Activated CD4-positive, alpha-beta T cell treated with anti-CD3 and anti-CD28 coated beads, Interleukin-2, amount 10 ng/mL, durations not matched to agents 24 days and 14 days (primary cell): ENCODE measurements at regions not wholly inside any gene's neighbourhood (a gene's known extent, or its start where the extent isn't known, plus 50 kb on each side); places are given as distances from the start of the nearest gene placed in this dataset.

Experiments
- DNase-seq: peaks from one replicate; pipeline ENCODE4 v3.0.0; 2022
- H3K27ac Mint-ChIP-seq: one replicate; pipeline ENCODE4 v1.8.0; 2022; ENCODE audit warnings: mild to moderate bottlenecking, mixed read lengths
- H3K27me3 Mint-ChIP-seq: one replicate; pipeline ENCODE4 v1.8.0; 2022; ENCODE audit warnings: mixed read lengths
- H3K36me3 Mint-ChIP-seq: one replicate; pipeline ENCODE4 v1.8.0; 2022; ENCODE audit warnings: low read depth, mild to moderate bottlenecking, mixed read lengths
- H3K4me1 Mint-ChIP-seq: one replicate; pipeline ENCODE4 v1.8.0; 2021; ENCODE audit warnings: mixed read lengths
- H3K4me3 Mint-ChIP-seq: one replicate; pipeline ENCODE4 v1.8.0; 2022; ENCODE audit warnings: mild to moderate bottlenecking, moderate library complexity, mixed read lengths
- H3K9me3 Mint-ChIP-seq: one replicate; pipeline ENCODE4 v1.8.0; 2021; ENCODE audit warnings: mixed read lengths
- intact Hi-C: fragments of 100-400 bp; cut with micrococcal nuclease; formaldehyde crosslinking; loops from one replicate; pipeline ENCODE4 v1.15.1; 2023

DNA sequence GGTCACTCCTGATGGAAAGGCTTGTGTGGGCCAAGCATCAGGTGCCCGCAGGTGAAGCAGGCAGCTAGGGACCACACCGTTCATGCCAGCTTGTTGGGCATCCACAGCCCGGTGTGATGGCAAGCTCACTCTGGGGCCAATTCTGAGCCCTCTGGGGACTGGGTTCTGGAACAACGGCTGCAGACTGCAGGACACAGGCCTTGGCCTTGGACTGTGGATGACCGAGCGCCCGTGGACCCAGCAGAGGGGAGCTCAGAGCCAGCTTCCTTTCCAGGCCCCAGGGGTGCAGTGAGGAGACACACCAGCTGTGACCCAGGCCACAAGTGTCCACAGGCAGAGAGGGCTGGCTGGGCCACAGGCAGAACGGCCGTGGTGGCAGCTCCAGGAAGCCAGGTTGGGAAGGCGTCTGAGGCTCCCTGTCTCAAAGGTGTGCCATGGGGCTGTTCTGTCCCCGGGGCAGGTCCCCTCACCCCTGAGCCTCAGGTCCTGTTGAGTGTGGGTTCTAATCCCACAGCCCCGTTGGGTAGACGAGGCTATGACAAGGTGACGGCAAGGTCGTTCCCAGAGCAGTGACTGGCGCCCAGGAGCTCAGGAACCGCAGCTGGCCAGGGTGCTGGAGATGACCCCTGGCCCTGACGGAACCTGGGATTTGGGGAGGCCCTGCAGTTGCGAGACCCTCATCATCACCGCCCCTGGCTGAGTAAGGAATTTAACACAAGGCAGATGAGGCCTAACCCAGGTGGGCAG, 1079.4 kb downstream of the BRD1 start:
- Mint-ChIP-seq H3K9me3 (no peaks in the 10 kb centered on the region), H3K4me1 (no peaks in the 10 kb centered on the region), H3K27me3 (no peaks in the 10 kb centered on the region), H3K4me3 (no peak overlapping the region), H3K36me3 (no peaks in the 10 kb centered on the region), H3K27ac (no peak overlapping the region)
- no peak for DNase-seq
- intact Hi-C loops = no loop called here

DNA sequence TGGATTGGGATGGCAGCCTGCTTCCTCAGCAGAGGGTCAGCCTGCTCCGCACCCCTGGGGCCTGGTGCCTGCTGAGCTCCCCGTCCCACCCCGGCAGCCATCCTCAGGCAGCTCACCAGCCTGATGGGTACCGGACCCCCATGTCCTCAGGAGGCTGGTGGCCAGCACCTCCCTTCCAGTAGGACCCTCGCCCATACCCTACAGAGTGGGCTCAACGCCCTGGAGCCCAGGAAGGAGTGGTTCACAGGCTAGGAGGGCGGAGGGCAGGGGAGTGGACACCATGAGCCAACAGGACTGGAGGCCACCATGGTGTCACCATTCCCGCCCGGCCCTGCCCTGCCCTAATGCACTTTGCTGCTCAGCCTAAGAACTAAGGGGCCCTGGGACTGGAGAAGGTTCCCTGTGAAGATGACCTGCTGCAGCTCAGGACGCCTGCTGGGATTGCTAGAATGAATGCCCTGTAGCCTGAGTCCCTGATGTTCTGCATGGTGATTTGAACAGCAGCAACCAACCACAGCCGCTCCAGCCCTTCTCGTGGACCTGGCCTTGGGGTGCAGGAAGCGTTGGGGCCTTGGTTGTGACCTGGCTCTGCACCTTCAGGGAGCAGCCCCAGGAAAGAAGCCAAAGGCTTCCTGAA, 1080.8 kb downstream of the BRD1 start:
- intact Hi-C loops = no loop called here
- Mint-ChIP-seq H3K4me3 (no peak overlapping the region), H3K4me1 (no peaks in the 10 kb centered on the region), H3K36me3 (no peaks in the 10 kb centered on the region), H3K9me3 (no peaks in the 10 kb centered on the region), H3K27me3 (no peaks in the 10 kb centered on the region), H3K27ac (no peak overlapping the region)
- DNase-seq = no peak

DNA sequence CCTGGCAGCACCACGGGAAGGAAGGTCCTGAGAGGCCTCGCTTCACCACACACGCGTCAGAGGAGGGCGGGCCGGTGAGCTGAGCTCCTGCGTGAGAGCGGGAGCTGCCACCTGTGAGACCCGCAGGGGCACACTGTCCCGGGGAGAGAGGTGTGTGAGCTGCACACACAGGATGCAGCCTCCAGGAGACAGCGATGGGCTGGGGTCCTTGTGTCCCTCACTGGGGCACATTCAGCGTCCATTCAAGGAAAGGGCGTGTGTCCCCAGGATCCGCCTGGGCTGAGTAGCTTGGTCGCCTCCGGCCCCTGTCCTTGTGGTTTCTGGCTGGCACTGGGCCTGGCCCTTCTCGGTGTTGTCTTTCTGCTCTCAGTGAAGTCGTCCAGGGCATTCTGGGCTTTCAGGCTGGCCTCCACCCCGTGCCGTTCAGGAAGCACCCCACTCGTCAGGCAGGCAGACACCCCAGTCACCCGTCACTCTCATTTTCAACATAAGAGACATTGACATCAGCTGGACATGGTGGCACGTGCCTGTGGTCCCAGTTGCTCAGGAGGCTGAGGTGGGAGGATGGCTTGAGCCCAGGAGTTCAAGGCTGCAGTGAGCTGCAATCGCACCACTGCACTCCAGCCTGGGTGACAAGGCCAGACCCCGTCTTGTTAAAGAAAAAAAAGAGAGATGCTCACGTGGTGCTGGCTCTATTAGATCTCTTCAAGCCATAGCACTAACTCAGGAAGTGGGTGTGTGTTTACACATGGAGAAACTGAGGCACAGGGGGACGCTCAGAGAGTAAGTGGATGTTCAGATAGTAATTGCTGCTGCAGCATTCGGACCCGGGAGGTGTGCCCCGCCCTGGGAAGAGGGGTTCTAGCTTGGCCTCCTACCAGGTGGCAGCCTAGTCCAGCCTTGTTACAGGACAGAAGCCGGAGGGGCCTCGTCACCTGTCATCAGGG, 1081.6 kb downstream of the BRD1 start:
- no peak for DNase-seq
- intact Hi-C loops = no loop called here
- no peak overlapping the region for H3K27ac Mint-ChIP-seq
- no peaks in the 10 kb centered on the region for H3K36me3 Mint-ChIP-seq
- H3K9me3 Mint-ChIP-seq = no peaks in the 10 kb centered on the region
- no peak overlapping the region for H3K4me3 Mint-ChIP-seq
- no peaks in the 10 kb centered on the region for H3K27me3 Mint-ChIP-seq
- no peaks in the 10 kb centered on the region for H3K4me1 Mint-ChIP-seq

DNA sequence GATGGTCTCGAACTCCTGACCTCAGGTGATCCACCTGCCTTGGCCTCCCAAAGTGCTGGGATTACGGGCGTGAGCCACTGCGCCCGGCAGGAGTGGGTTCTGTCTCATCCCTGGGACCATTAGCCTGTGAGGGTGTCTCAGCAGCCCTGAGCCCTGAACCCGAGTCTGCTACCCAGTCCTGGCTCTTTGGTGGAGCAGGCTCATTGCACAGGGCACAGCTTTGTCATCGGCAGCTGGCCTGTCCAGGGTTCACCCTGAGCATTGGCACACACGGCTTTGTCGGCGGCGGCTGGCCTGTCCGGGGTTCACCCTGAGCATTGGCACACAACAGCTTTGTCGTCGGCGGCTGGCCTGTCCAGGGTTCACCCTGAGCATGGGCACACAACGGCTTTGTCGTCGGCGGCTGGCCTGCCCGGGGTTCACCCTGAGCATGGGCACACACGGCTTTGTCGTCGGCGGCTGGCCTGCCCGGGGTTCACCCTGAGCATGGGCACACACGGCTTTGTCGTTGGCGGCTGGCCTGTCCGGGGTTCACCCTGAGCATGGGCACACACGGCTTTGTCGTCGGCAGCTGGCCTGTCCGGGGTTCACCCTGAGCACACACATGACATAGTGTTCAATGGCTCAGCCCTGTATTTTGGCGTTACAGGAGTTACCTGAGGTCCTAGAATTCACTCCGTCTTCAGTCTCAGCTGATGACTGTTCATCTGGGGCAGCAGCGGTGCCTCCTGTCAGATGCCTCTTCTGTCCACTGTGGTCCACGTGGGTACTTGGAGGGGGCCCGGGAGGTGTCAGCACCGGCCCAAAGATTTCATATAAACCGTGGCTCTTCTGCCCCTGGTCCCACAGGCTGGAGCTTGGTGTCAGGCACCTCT, 1082.5 kb downstream of the BRD1 start:
- H3K36me3 Mint-ChIP-seq = no peaks in the 10 kb centered on the region
- no peak overlapping the region for H3K27ac Mint-ChIP-seq
- no peaks in the 10 kb centered on the region for H3K4me1 Mint-ChIP-seq
- intact Hi-C loops = no loop called here
- H3K4me3 Mint-ChIP-seq = no peak overlapping the region
- no peaks in the 10 kb centered on the region for H3K27me3 Mint-ChIP-seq
- no peaks in the 10 kb centered on the region for H3K9me3 Mint-ChIP-seq
- no peak for DNase-seq

DNA sequence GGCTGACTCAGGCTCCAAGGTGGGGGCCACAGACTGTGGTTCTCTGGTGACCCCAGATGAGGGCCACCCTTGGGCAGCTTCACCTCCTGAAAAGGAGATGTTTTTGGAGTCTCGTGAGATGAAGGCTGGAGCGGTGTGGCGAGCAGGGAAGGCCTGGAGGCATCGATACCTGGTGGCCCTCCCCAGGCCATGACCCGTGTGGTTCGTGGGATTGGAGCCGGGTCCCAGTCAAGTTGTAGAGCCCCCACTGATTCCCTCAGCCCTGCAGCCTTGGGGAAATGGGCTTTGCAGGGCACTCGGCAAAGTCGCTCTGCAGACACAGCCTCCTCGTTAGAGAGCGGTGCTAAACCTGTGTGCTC, 1083.4 kb downstream of the BRD1 start:
- DNase-seq = no peak
- no peak overlapping the region for H3K27ac Mint-ChIP-seq
- H3K27me3 Mint-ChIP-seq = no peaks in the 10 kb centered on the region
- H3K4me3 Mint-ChIP-seq = no peak overlapping the region
- H3K4me1 Mint-ChIP-seq = no peaks in the 10 kb centered on the region
- intact Hi-C loops = no loop called here
- no peaks in the 10 kb centered on the region for H3K9me3 Mint-ChIP-seq
- H3K36me3 Mint-ChIP-seq = no peaks in the 10 kb centered on the region

DNA sequence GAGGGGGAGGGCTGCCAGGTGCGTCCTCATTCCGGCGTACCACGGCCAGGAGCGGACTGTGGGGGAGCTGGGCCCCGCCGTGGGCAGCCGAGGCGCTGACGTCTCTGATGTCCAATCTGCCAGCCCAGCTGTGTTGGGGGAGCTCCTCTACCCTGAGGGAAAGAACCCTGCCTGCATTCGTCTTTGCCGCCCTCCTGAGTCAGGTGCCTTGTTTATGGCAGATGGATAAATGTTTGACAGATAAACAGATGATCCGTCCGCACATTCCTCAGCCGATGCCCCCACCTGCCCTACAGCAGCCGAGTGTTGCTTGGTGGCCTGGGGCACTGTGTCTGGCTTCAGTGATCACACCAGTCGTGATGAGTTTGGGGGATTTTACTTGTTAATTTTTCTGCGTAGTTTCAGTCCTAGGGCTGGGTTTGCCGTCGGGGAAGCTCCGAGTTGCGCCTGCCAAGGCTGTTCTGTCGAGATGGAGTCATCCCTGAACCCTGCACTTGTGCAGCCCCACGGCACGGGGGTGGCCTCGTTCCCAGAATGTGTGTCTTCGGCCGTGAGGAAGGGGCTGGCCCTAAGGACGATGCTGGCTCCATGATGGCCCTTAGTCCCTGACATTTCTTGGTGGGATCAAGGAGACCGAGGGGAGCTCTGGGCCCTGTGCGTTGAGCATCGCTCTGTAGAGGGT, 1083.9 kb downstream of the BRD1 start:
- Mint-ChIP-seq H3K36me3 (no peaks in the 10 kb centered on the region), H3K4me1 (no peaks in the 10 kb centered on the region), H3K27ac (no peak overlapping the region), H3K9me3 (no peaks in the 10 kb centered on the region), H3K4me3 (no peak overlapping the region), H3K27me3 (no peaks in the 10 kb centered on the region)
- intact Hi-C loops = no loop called here
- DNase-seq = no peak

DNA sequence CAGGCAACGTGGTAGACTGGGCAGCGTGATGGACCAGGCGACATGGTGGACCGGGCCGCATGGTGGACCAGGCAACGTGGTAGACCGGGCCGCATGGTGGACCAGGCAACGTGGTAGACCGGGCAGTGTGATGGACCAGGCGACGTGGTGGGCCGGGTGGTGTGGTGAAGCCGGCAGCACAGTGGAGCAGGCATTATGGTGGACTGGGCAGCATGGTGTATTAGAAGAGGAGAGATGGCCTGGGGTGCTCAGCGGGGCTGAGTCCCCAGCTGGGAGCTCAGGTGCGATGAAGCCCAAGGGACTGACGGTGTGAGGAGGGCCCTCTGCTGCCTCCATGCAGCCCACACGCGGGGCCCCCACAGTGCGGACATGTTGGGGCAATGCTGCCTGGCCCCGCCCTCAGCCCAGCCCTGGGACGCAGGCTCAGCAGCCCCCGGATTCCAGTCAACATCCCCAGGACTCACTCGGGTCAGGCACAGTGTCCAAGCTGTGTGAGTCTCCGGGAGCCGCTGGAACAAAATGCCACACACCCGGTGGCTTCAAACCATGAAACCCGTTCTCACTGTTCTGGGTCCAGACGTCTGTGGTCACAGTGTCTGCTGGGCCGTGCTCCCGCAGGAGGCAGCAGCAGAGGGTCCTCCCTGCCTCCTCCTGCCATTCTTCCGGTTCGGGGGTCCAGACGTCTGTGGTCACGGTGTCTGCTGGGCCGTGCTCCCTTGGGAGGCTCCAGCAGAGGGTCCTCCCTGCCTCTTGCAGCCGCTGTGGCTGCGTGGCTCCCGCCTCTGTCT, 1084.9 kb downstream of the BRD1 start:
- no peak overlapping the region for H3K4me3 Mint-ChIP-seq
- no peaks in the 10 kb centered on the region for H3K4me1 Mint-ChIP-seq
- no peaks in the 10 kb centered on the region for H3K27me3 Mint-ChIP-seq
- H3K36me3 Mint-ChIP-seq = no peaks in the 10 kb centered on the region
- H3K9me3 Mint-ChIP-seq = no peaks in the 10 kb centered on the region
- intact Hi-C loops = no loop called here
- H3K27ac Mint-ChIP-seq = no peak overlapping the region
- DNase-seq = no peak

DNA sequence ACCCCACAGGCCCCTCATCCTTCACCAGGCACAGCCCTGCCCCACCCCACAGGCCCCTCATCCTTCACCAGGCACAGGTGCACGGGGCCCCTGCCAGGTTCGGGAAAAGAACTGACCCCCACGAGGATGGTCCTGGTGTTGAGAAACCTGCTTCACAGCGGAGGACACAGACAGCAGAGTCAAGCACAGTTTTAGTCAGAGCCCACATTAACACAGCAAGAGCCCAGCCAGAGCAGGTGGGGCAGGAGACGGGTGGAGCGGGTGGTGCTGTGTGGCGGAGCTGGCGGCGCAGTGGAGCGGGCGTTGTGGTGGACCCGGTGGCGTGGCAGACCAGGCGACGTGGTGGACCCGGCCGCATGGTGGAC, 1085.5 kb downstream of the BRD1 start:
- Mint-ChIP-seq H3K27ac (no peak overlapping the region), H3K9me3 (no peaks in the 10 kb centered on the region), H3K27me3 (no peaks in the 10 kb centered on the region), H3K4me3 (no peak overlapping the region), H3K36me3 (no peaks in the 10 kb centered on the region), H3K4me1 (no peaks in the 10 kb centered on the region)
- intact Hi-C loops = no loop called here
- no peak for DNase-seq

DNA sequence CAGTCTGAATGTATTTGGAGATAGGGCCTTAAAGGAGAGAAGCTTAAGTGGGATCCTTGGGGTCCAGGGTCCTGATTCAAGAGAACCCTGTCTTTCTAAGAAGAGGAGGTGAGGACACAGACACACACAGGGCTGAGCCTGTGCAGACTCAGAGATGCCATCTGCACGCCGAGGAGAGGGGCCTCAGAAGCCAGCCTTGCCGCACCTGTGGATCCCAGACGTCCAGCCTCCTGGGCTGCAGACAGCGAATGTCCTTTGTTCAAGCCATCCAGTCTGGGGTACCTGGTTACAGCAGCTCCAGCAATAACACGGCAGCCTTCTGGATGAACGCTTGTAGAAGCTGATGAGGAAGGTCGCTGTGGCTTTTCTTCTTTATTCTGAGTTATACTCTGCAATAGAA, 1086.1 kb downstream of the BRD1 start:
- Mint-ChIP-seq H3K27me3 (no peaks in the 10 kb centered on the region), H3K4me3 (no peak overlapping the region), H3K9me3 (no peaks in the 10 kb centered on the region), H3K27ac (no peak overlapping the region), H3K36me3 (no peaks in the 10 kb centered on the region), H3K4me1 (no peaks in the 10 kb centered on the region)
- DNase-seq = no peak
- intact Hi-C loops = no loop called here

DNA sequence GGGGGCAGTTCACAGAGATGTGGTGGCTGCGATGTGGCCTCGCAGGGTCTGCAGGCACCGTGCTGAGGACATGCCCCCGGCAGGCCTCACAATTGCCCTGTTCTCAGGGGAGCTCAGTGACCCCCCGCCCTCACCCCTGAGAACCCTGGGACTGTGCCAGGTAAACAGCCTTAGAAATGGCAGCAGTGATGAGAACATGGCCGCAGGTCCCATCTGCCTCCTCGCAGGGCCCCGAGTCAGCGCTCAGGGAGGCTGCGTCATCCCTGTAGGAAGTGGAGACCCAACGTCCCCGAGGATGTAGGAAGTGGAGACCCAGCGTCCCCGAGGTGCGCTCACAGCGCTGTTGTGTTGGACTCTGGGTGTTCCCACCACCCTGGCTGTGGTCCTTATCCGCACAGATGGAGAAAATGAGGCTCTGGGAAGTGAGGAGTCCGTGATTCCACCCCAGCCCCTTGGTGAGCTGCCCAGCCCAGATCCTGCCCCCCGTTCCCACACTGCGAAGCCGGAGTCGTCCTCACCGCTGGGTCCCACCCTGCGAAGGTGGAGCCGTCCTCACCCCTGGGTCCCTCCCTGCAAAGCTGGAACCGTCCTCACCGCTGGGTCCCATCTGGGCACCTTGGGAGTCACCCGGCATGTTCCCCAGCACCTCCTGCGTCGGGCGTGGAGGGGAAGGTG, 1086.8 kb downstream of the BRD1 start:
- H3K4me3 Mint-ChIP-seq = no peak overlapping the region
- no peaks in the 10 kb centered on the region for H3K27me3 Mint-ChIP-seq
- no peak for DNase-seq
- H3K4me1 Mint-ChIP-seq = no peaks in the 10 kb centered on the region
- H3K9me3 Mint-ChIP-seq = no peaks in the 10 kb centered on the region
- intact Hi-C loops = no loop called here
- H3K27ac Mint-ChIP-seq = no peak overlapping the region
- no peaks in the 10 kb centered on the region for H3K36me3 Mint-ChIP-seq

DNA sequence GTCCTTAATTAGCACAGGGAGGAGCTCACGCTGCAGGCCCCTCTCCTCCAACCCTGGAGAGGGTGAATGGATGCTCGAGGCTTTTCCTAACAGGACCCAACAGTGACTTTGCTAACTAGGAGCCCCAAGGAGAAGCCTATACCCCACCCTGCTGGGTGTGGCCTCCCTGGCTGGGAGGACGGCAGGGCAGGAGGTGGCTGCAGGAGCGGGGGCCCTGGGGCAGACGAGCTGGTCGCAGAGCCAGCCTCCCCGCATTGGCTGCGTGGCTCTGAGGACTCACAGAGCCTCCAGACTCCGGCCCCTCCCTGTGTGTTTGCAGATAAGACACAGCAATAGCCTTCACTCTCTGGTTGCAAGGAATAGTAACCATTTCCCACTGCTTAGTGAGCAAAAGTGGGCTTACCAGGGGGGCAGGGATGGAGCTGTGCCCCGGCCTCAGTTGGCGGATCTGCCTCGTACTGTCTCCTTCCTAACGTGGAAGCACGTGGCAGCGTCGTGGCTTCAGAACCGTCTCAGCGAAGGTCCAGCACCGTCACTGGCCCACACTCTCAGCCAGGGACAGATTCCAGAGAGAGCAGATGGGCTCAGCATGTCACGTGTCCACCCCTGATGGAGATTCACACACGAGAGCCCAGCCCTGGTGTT, 1087.5 kb downstream of the BRD1 start:
- H3K4me1 Mint-ChIP-seq = no peaks in the 10 kb centered on the region
- H3K27me3 Mint-ChIP-seq = no peaks in the 10 kb centered on the region
- H3K9me3 Mint-ChIP-seq = no peaks in the 10 kb centered on the region
- no peak overlapping the region for H3K4me3 Mint-ChIP-seq
- intact Hi-C loops = no loop called here
- no peak overlapping the region for H3K27ac Mint-ChIP-seq
- no peak for DNase-seq
- no peaks in the 10 kb centered on the region for H3K36me3 Mint-ChIP-seq
